ENCODE measurements at regions not wholly inside any gene's neighbourhood (a gene's known extent, or its start where the extent isn't known, plus 50 kb on each side); places are given as distances from the start of the nearest gene placed in this dataset.
A peak's percentile ranks its signal among the peaks of the same experiment; 100 is the strongest.

GRCh38 chr3:102113421-102114041 lies 264.2 kb downstream of the NFKBIZ start:
- in situ Hi-C loops (cut with MboI; ENCODE audit: low sequenced_read_pairs in 4 of 4) (no loop called here), intact Hi-C loops (cut with DNase I; ENCODE audit: low total_unique reads) (loop anchor here (10.0 kb wide), 1 partner anchor 91 kb away; no protein-coding TSS in a partner anchor)
- DNase-seq (no peak), ATAC-seq (no peak)
- Histone ChIP-seq H3K27me3 (no peaks in the 10 kb centered on the region), H3K4me1 (no peaks in the 10 kb centered on the region), H3K4me3 (no peak overlapping the region), H3K27ac (no peak overlapping the region), H3K36me3 (no peaks in the 10 kb centered on the region), H3K9me3 (no peaks in the 10 kb centered on the region)
- TF ChIP-seq CTCF (IDR thresholded peaks at IDR 0.05 in 4 of 5, conservative IDR thresholded peaks at IDR 0.05 in 1 of 5) (no peak), POLR2A (IDR thresholded peaks at IDR 0.05) (no peak)

- no peak overlapping the region for H3K4me3 ChIP-seq
- DNase-seq: no peak
These were observed 265.1 kb downstream of the NFKBIZ start for GRCh38 chr3:102114264-102114979.

GRCh38 chr3:102122527-102122926 lies 273.2 kb downstream of the NFKBIZ start:
- H3K27me3 ChIP-seq: no peaks in the 10 kb centered on the region
- no peaks in the 10 kb centered on the region for H3K4me1 ChIP-seq
- H3K36me3 ChIP-seq: no peaks in the 10 kb centered on the region
- no peak overlapping the region for H3K27ac ChIP-seq
- TF ChIP-seq CTCF (IDR thresholded peaks at IDR 0.05 in 4 of 5, conservative IDR thresholded peaks at IDR 0.05 in 1 of 5): no peak
- no peak for TF ChIP-seq POLR2A (IDR thresholded peaks at IDR 0.05)
- no peak overlapping the region for H3K4me3 ChIP-seq
- ATAC-seq (no peak), DNase-seq (no peak)
- in situ Hi-C loops (cut with MboI; ENCODE audit: low sequenced_read_pairs in 4 of 4) (no loop called here), intact Hi-C loops (cut with DNase I; ENCODE audit: low total_unique reads) (no loop called here)
- H3K9me3 ChIP-seq: peaks cover 0 to 8% (median 0%) of the 10 kb centered on the region in 3 donors

More at GRCh38 chr3:102114264-102114979, 265.1 kb downstream of the NFKBIZ start:
- H3K9me3 ChIP-seq: no peaks in the 10 kb centered on the region
- H3K27me3 ChIP-seq: no peaks in the 10 kb centered on the region
- no peak overlapping the region for H3K27ac ChIP-seq
- no peaks in the 10 kb centered on the region for H3K4me1 ChIP-seq
- no peaks in the 10 kb centered on the region for H3K36me3 ChIP-seq
- TF ChIP-seq POLR2A (IDR thresholded peaks at IDR 0.05) (no peak), CTCF (IDR thresholded peaks at IDR 0.05 in 4 of 5, conservative IDR thresholded peaks at IDR 0.05 in 1 of 5) (no peak)
- in situ Hi-C loops (cut with MboI; ENCODE audit: low sequenced_read_pairs in 4 of 4) (no loop called here), intact Hi-C loops (cut with DNase I; ENCODE audit: low total_unique reads) (loop anchor here (10.0 kb wide), 1 partner anchor 90 kb away; no protein-coding TSS in a partner anchor)
- ATAC-seq: no peak

GRCh38 chr3:102123590-102124190 lies 274.4 kb downstream of the NFKBIZ start:
- Histone ChIP-seq H3K4me1 (no peaks in the 10 kb centered on the region), H3K27me3 (no peaks in the 10 kb centered on the region), H3K4me3 (no peak overlapping the region), H3K9me3 (peaks cover 0 to 8% (median 0%) of the 10 kb centered on the region in 3 donors), H3K27ac (peak overlapping the region in 2 of 4 donors; percentile 17 to 30), H3K36me3 (no peaks in the 10 kb centered on the region)
- intact Hi-C loops (cut with DNase I; ENCODE audit: low total_unique reads): no loop called here
- in situ Hi-C loops (cut with MboI; ENCODE audit: low sequenced_read_pairs in 4 of 4): no loop called here
- ATAC-seq (no peak), DNase-seq (no peak)
- no peak for TF ChIP-seq POLR2A (IDR thresholded peaks at IDR 0.05)

GRCh38 chr3:102124282-102124681 lies 275.0 kb downstream of the NFKBIZ start:
- ATAC-seq (peak; percentile 46 to 52), DNase-seq (no peak)
- TF ChIP-seq CTCF (IDR thresholded peaks at IDR 0.05 in 4 of 5, conservative IDR thresholded peaks at IDR 0.05 in 1 of 5) (no peak), POLR2A (IDR thresholded peaks at IDR 0.05) (no peak)
- Histone ChIP-seq H3K27ac (peak overlapping the region in 2 of 4 donors; percentile 17 to 30), H3K9me3 (peaks cover 0 to 8% (median 0%) of the 10 kb centered on the region in 3 donors), H3K36me3 (no peaks in the 10 kb centered on the region), H3K27me3 (no peaks in the 10 kb centered on the region), H3K4me3 (no peak overlapping the region), H3K4me1 (no peaks in the 10 kb centered on the region)
- intact Hi-C loops (cut with DNase I; ENCODE audit: low total_unique reads) (no loop called here), in situ Hi-C loops (cut with MboI; ENCODE audit: low sequenced_read_pairs in 4 of 4) (no loop called here)

Data from gastrocnemius medialis (tissue), 4 donors.